Glutamatergic neuron (in vitro differentiated cells): ENCODE measurements at regions not wholly inside any gene's neighbourhood (a gene's known extent, or its start where the extent isn't known, plus 50 kb on each side); places are given as distances from the start of the nearest gene placed in this dataset.

Experiments used
- DNase-seq: peaks from one replicate; pipeline ENCODE4 v3.0.0; 2022
- H3K27ac Mint-ChIP-seq: one replicate; pipeline ENCODE4 v1.8.0; 2020; ENCODE audit warnings: mild to moderate bottlenecking, mixed read lengths, inconsistent platforms; ENCODE audit not compliant: unreplicated experiment
- H3K27me3 Mint-ChIP-seq: one replicate; pipeline ENCODE4 v1.8.0; 2020; ENCODE audit warnings: mild to moderate bottlenecking, moderate library complexity, mixed read lengths, inconsistent platforms; ENCODE audit not compliant: unreplicated experiment
- H3K36me3 Mint-ChIP-seq: one replicate; pipeline ENCODE4 v1.8.0; 2020; ENCODE audit warnings: mild to moderate bottlenecking, mixed read lengths, inconsistent platforms; ENCODE audit not compliant: unreplicated experiment
- H3K4me1 Mint-ChIP-seq: one replicate; pipeline ENCODE4 v1.8.0; 2020; ENCODE audit warnings: mild to moderate bottlenecking, low read depth, mixed read lengths, inconsistent platforms; ENCODE audit not compliant: unreplicated experiment
- H3K4me3 Mint-ChIP-seq: one replicate; pipeline ENCODE4 v1.8.0; 2020; ENCODE audit warnings: mild to moderate bottlenecking, mixed read lengths, inconsistent platforms; ENCODE audit not compliant: unreplicated experiment
- H3K9me3 Mint-ChIP-seq: one replicate; pipeline ENCODE4 v1.8.0; 2020; ENCODE audit warnings: mild to moderate bottlenecking, moderate library complexity, mixed read lengths, inconsistent platforms; ENCODE audit not compliant: unreplicated experiment
- CTCF ChIP-seq: fragments of 200-600 bp; sonication (generic); IDR thresholded peaks from one replicate; pipeline ENCODE4 v1.5.0; 2021; ENCODE audit not compliant: partially characterized antibody, unreplicated experiment

GRCh38 chr10:2251631-2252030, 514.3 kb upstream of the ADARB2 start:
- Mint-ChIP-seq H3K27ac (no peak overlapping the region), H3K4me1 (no peaks in the 10 kb centered on the region), H3K4me3 (no peak overlapping the region), H3K27me3 (no peaks in the 10 kb centered on the region), H3K9me3 (no peaks in the 10 kb centered on the region), H3K36me3 (no peaks in the 10 kb centered on the region)
- TF ChIP-seq CTCF: no peak
- no peak for DNase-seq

GRCh38 chr10:2246747-2247146, 509.4 kb upstream of the ADARB2 start:
- H3K27me3 Mint-ChIP-seq: no peaks in the 10 kb centered on the region
- no peaks in the 10 kb centered on the region for H3K9me3 Mint-ChIP-seq
- no peak overlapping the region for H3K27ac Mint-ChIP-seq
- no peak overlapping the region for H3K4me3 Mint-ChIP-seq
- no peak for DNase-seq
- TF ChIP-seq CTCF: no peak
- peaks cover 5% of the 10 kb centered on the region for H3K36me3 Mint-ChIP-seq
- no peaks in the 10 kb centered on the region for H3K4me1 Mint-ChIP-seq

- Mint-ChIP-seq H3K36me3 (peaks cover 5% of the 10 kb centered on the region), H3K27ac (no peak overlapping the region), H3K4me3 (no peak overlapping the region), H3K9me3 (no peaks in the 10 kb centered on the region), H3K27me3 (no peaks in the 10 kb centered on the region), H3K4me1 (no peaks in the 10 kb centered on the region)
- no peak for DNase-seq
- TF ChIP-seq CTCF: no peak
These were observed 508.3 kb upstream of the ADARB2 start for GRCh38 chr10:2245580-2245979.

- no peaks in the 10 kb centered on the region for H3K27me3 Mint-ChIP-seq
- peaks cover 5% of the 10 kb centered on the region for H3K36me3 Mint-ChIP-seq
- no peaks in the 10 kb centered on the region for H3K9me3 Mint-ChIP-seq
- no peak overlapping the region for H3K4me3 Mint-ChIP-seq
- H3K4me1 Mint-ChIP-seq: no peaks in the 10 kb centered on the region
- no peak for TF ChIP-seq CTCF
- DNase-seq: no peak
- no peak overlapping the region for H3K27ac Mint-ChIP-seq
These were observed 507.1 kb upstream of the ADARB2 start for GRCh38 chr10:2244471-2244870.

- H3K4me3 Mint-ChIP-seq: no peak overlapping the region
- no peak for TF ChIP-seq CTCF
- no peaks in the 10 kb centered on the region for H3K4me1 Mint-ChIP-seq
- H3K9me3 Mint-ChIP-seq: no peaks in the 10 kb centered on the region
- H3K36me3 Mint-ChIP-seq: no peaks in the 10 kb centered on the region
- no peak for DNase-seq
- no peaks in the 10 kb centered on the region for H3K27me3 Mint-ChIP-seq
- H3K27ac Mint-ChIP-seq: no peak overlapping the region
These were observed 499.6 kb upstream of the ADARB2 start for GRCh38 chr10:2236876-2237275.
